Stimulated activated CD8-positive, alpha-beta memory T cell treated with anti-CD3 and anti-CD28 coated beads, Interleukin-15, amount 100 ng/mL, for 1 hour (primary cell): ENCODE measurements at regions not wholly inside any gene's neighbourhood (a gene's known extent, or its start where the extent isn't known, plus 50 kb on each side); places are given as distances from the start of the nearest gene placed in this dataset.
"Not testable (repeated sequence)": the region's sequence is repeated elsewhere in the genome, so short reads cannot be mapped to it uniquely, and the experiment has no call there.

Source experiments
- DNase-seq: peaks from one replicate; pipeline ENCODE4 v3.0.0-alpha.2; 2020; ENCODE audit warnings: low read depth

GRCh38 chr2:88860421-88861075, 169.1 kb downstream of the RPIA start:
- DNase-seq, result no peak

GRCh38 chr2:88865801-88866371, 174.4 kb downstream of the RPIA start:
- DNase-seq, result no peak

GRCh38 chr2:88866756-88867155, 175.3 kb downstream of the RPIA start:
- no peak for DNase-seq

- DNase-seq, result no peak
Measured at GRCh38 chr2:88868861-88869260, 177.4 kb downstream of the RPIA start.

- no peak for DNase-seq
Measured at GRCh38 chr2:88870267-88870839, 178.9 kb downstream of the RPIA start.

- DNase-seq, result no peak
Measured at GRCh38 chr2:88871336-88871735, 179.9 kb downstream of the RPIA start.

GRCh38 chr2:88873620-88874019, 182.1 kb downstream of the RPIA start:
- DNase-seq, result no peak

- DNase-seq, result peak; percentile 8
Measured at GRCh38 chr2:88874063-88874657, 182.7 kb downstream of the RPIA start.

- DNase-seq, result no peak
Measured at GRCh38 chr2:88875736-88876135, 184.3 kb downstream of the RPIA start.

GRCh38 chr2:88880441-88880953, 189.0 kb downstream of the RPIA start:
- DNase-seq, result no peak

- DNase-seq, result no peak
Measured at GRCh38 chr2:88885275-88885674, 193.8 kb downstream of the RPIA start.

GRCh38 chr2:88885679-88886416, 194.4 kb downstream of the RPIA start:
- DNase-seq, result no peak

GRCh38 chr2:88887466-88887865, 196.0 kb downstream of the RPIA start:
- not testable (repeated sequence) for DNase-seq

- DNase-seq, result no peak
Measured at GRCh38 chr2:88892207-88892606, 200.7 kb downstream of the RPIA start.

GRCh38 chr2:88892788-88893187, 201.3 kb downstream of the RPIA start:
- no peak for DNase-seq

GRCh38 chr2:88896971-88897370, 205.5 kb downstream of the RPIA start:
- no peak for DNase-seq

- DNase-seq, result no peak
Measured at GRCh38 chr2:88897715-88898114, 206.2 kb downstream of the RPIA start.

GRCh38 chr2:88903749-88904353, 212.4 kb downstream of the RPIA start:
- DNase-seq, result no peak

GRCh38 chr2:88913280-88913679, 221.8 kb downstream of the RPIA start:
- DNase-seq, result no peak

GRCh38 chr2:88919087-88919738, 227.7 kb downstream of the RPIA start:
- no peak for DNase-seq

- DNase-seq, result not testable (repeated sequence)
Measured at GRCh38 chr2:88920399-88920798, 228.9 kb downstream of the RPIA start.
